Endothelial cell of umbilical vein (primary cell): ENCODE measurements at regions not wholly inside any gene's neighbourhood (a gene's known extent, or its start where the extent isn't known, plus 50 kb on each side); places are given as distances from the start of the nearest gene placed in this dataset.

Experiments
- BruUV-seq: library from RNA; stranded (reverse); fragments of 400-500 nt; replicated peaks from 2 replicates; lab custom pipeline; 2021; lab: Mats Ljungman, UMichigan
- CTCF ChIA-PET: fragments of 300-600, 350-600 bp; sonication (Branson Sonifier 250); formaldehyde crosslinking; loops from one replicate; lab custom pipeline; 2021; ENCODE audit warnings: antibody characterized with exemption, inconsistent platforms; lab: Charles Lee
- POLR2A ChIA-PET: fragments of 300-600, 350-600 bp; sonication (Branson Sonifier 250); formaldehyde crosslinking; loops from one replicate; lab custom pipeline; 2021; ENCODE audit warnings: antibody characterized with exemption, inconsistent platforms; lab: Charles Lee
- DNase-seq: peaks from one replicate; pipeline ENCODE4 v3.0.0-alpha.2; 2011; ENCODE audit warnings: low read depth, low spot score
- FAIRE-seq: peaks from 2 replicates; lab custom pipeline; 2011; peaks lifted over from hg19 to GRCh38; lab: Jason Lieb, UNC
- H2AFZ ChIP-seq: 2 replicates; pipeline ENCODE4 v1.6.0; 2012; ENCODE audit warnings: low read depth, low read length, control low read depth, inconsistent platforms
- H3K27ac ChIP-seq: 2 replicates; pipeline ENCODE4 v1.5.1; 2011; ENCODE audit warnings: low read depth, mild to moderate bottlenecking, control low read depth, low read length, moderate library complexity; ENCODE audit not compliant: insufficient read depth
- H3K27me3 ChIP-seq, 2 experiments: 2 replicates each; pipeline versions ENCODE4 v1.6.0 to v1.6.1; 2011; ENCODE audit warnings: low read length in 2 of 2, mixed read lengths in 1 of 2; ENCODE audit not compliant: control insufficient read depth in 2 of 2, insufficient read depth in 2 of 2
- H3K36me3 ChIP-seq, 2 experiments: 2 replicates in 1 of 2; 3 replicates in 1 of 2; pipeline ENCODE4 v1.5.1; 2011; ENCODE audit warnings: low read length in 2 of 2, mild to moderate bottlenecking in 1 of 2, moderate library complexity in 1 of 2; ENCODE audit not compliant: control insufficient read depth in 2 of 2, insufficient read depth in 2 of 2; ENCODE audit errors: extremely low read depth in 1 of 2
- H3K4me1 ChIP-seq: 3 replicates; pipeline ENCODE4 v1.5.1; 2011; ENCODE audit warnings: mild to moderate bottlenecking, low read length; ENCODE audit not compliant: control insufficient read depth, insufficient read depth; ENCODE audit errors: extremely low read depth
- H3K4me2 ChIP-seq: 2 replicates; pipeline ENCODE4 v1.6.1; 2011; ENCODE audit warnings: low read length, control low read depth, mixed read lengths; ENCODE audit not compliant: insufficient read depth
- H3K4me3 ChIP-seq, 3 experiments: fragments of 200-600 bp in 1 of 3; sonication (generic), shearing (Covaris generic) in 1 of 3; replicated peaks in 1 of 3; 2 replicates each; pipeline ENCODE4 v1.5.1; 2011 to 2016; ENCODE audit warnings: control low read depth in 3 of 3, low read length in 3 of 3, mild to moderate bottlenecking in 2 of 3, inconsistent platforms in 1 of 3, low read depth in 1 of 3, moderate library complexity in 1 of 3; ENCODE audit not compliant: insufficient read depth in 1 of 3
- H3K79me2 ChIP-seq: 2 replicates; pipeline ENCODE4 v1.6.0; 2012; ENCODE audit warnings: low read length, inconsistent platforms; ENCODE audit not compliant: control insufficient read depth, insufficient read depth
- H3K9ac ChIP-seq: replicated peaks from 2 replicates; pipeline ENCODE3; 2011; ENCODE audit warnings: low read length, control low read depth; ENCODE audit not compliant: insufficient read depth; ENCODE audit errors: extremely low read depth
- H3K9me1 ChIP-seq: replicated peaks from 3 replicates; pipeline ENCODE4 v1.6.0; 2011; ENCODE audit warnings: mild to moderate bottlenecking, low read length; ENCODE audit not compliant: control insufficient read depth, insufficient read depth; ENCODE audit errors: extremely low read depth
- H3K9me3 ChIP-seq: replicated peaks from 2 replicates; pipeline ENCODE4 v1.5.1; 2012; ENCODE audit warnings: low read length, inconsistent platforms; ENCODE audit not compliant: control insufficient read depth, insufficient read depth
- H4K20me1 ChIP-seq: replicated peaks from 2 replicates; pipeline ENCODE3; 2011; ENCODE audit warnings: mild to moderate bottlenecking, low read length; ENCODE audit not compliant: control insufficient read depth, insufficient read depth; ENCODE audit errors: extremely low read depth
- CTCF ChIP-seq, 2 donors: IDR thresholded peaks; 1 replicate in 1 of 2; 2 replicates in 1 of 2; pipeline ENCODE4 v1.5.1; 2011; ENCODE audit warnings: low read length in 2 of 2, mild to moderate bottlenecking in 2 of 2, moderate library complexity in 2 of 2, control low read depth in 1 of 2, inconsistent platforms in 1 of 2, low read depth in 1 of 2; ENCODE audit not compliant: insufficient read depth in 1 of 2; ENCODE audit errors: extremely low read depth in 1 of 2
- EZH2 ChIP-seq: IDR thresholded peaks from 2 replicates; pipeline ENCODE4 v1.6.1; 2012; ENCODE audit warnings: borderline replicate concordance, low read depth, mild to moderate bottlenecking, moderate library complexity, low read length, inconsistent platforms; ENCODE audit not compliant: severe bottlenecking
- FOS ChIP-seq: IDR thresholded peaks from 2 replicates; pipeline ENCODE4 v1.6.1; 2011; ENCODE audit warnings: mild to moderate bottlenecking, low read length, moderate library complexity, borderline replicate concordance; ENCODE audit not compliant: insufficient read depth
- GATA2 ChIP-seq: IDR thresholded peaks from 2 replicates; pipeline ENCODE4 v1.7.0; 2011; ENCODE audit warnings: low read depth, mild to moderate bottlenecking, moderate library complexity, mixed read lengths, low read length; ENCODE audit not compliant: insufficient read length, insufficient read depth
- JUN ChIP-seq: IDR thresholded peaks from 2 replicates; pipeline ENCODE4 v1.6.1; 2011; ENCODE audit warnings: borderline replicate concordance, low read depth; ENCODE audit not compliant: insufficient read length, insufficient read depth
- MAX ChIP-seq: IDR thresholded peaks from 2 replicates; pipeline ENCODE4 v1.6.1; 2011; ENCODE audit not compliant: insufficient read depth, insufficient read length
- MYC ChIP-seq: IDR thresholded peaks from one replicate; pipeline ENCODE4 v1.6.1; 2011; ENCODE audit warnings: mild to moderate bottlenecking, low read depth, low read length
- POLR2A ChIP-seq: IDR thresholded peaks from 2 replicates; pipeline ENCODE4 v1.6.1; 2012; ENCODE audit warnings: low read depth, mild to moderate bottlenecking, control low read depth, low read length
- POLR2AphosphoS5 ChIP-seq: IDR thresholded peaks from 2 replicates; pipeline ENCODE4 v1.6.1; 2012; ENCODE audit warnings: low read depth, mild to moderate bottlenecking, control low read depth, low read length, moderate library complexity; ENCODE audit not compliant: insufficient read depth
- dilution Hi-C: fragments of 300-500 bp; cut with MboI; formaldehyde crosslinking; loops from one replicate; pipeline ENCODE4 v1.15.0; 2019; ENCODE audit warnings: low sequenced_read_pairs; ENCODE audit not compliant: extremely low pct_ligation_motif_present
- intact Hi-C: fragments of 100-400 bp; cut with micrococcal nuclease; formaldehyde crosslinking; loops from one replicate; pipeline ENCODE4 v1.10.0; 2022

- H3K4me2 ChIP-seq: no peak overlapping the region
- no peaks in the 10 kb centered on the region for H4K20me1 ChIP-seq
- H3K9me1 ChIP-seq: no peaks in the 10 kb centered on the region
- no peaks in the 10 kb centered on the region for H3K36me3 ChIP-seq
- POLR2A ChIA-PET: no interaction called here
- intact Hi-C loops (no loop called here), dilution Hi-C loops (no loop called here)
- H3K9me3 ChIP-seq: no peaks in the 10 kb centered on the region
- H3K4me3 ChIP-seq: no peak overlapping the region
- H3K27ac ChIP-seq: no peak overlapping the region
- FAIRE-seq: no peak
- DNase-seq: no peak
- TF ChIP-seq GATA2: no peak
- no peak for TF ChIP-seq CTCF (IDR thresholded peaks at IDR 0.05; ENCODE audit: extremely low read depth in 1 of 2, insufficient read depth in 1 of 2, low read depth in 1 of 2, low read length in 2 of 2)
- TF ChIP-seq MAX: no peak
- TF ChIP-seq JUN: no peak
- no peak for TF ChIP-seq POLR2A
- no peaks in the 10 kb centered on the region for H3K4me1 ChIP-seq
- H2AFZ ChIP-seq: no peak overlapping the region
- BruUV-seq: no TSS peak
- CTCF ChIA-PET: interaction anchor here (1.0 to 1.1 kb wide), 2 partner anchors 20 to 22 kb away, joined by 3 read pairs; no protein-coding TSS in a partner anchor
- H3K9ac ChIP-seq: no peak overlapping the region
- no peaks in the 10 kb centered on the region for H3K79me2 ChIP-seq
- no peaks in the 10 kb centered on the region for H3K27me3 ChIP-seq
These were observed 185.5 kb upstream of the ZSWIM2 start for GRCh38 chr2:187034434-187034833.

GRCh38 chr2:187024739-187025138 lies 175.8 kb upstream of the ZSWIM2 start:
- Histone ChIP-seq H2AFZ (no peak overlapping the region), H3K4me1 (no peaks in the 10 kb centered on the region), H3K9ac (no peak overlapping the region), H3K9me3 (no peaks in the 10 kb centered on the region), H3K27me3 (no peaks in the 10 kb centered on the region), H3K79me2 (no peaks in the 10 kb centered on the region), H3K36me3 (no peaks in the 10 kb centered on the region), H3K4me2 (no peak overlapping the region), H3K9me1 (no peaks in the 10 kb centered on the region), H3K27ac (no peak overlapping the region), H4K20me1 (no peaks in the 10 kb centered on the region), H3K4me3 (no peak overlapping the region)
- BruUV-seq: no TSS peak
- dilution Hi-C loops: no loop called here
- TF ChIP-seq EZH2 (no peak), GATA2 (no peak), CTCF (IDR thresholded peaks at IDR 0.05; ENCODE audit: extremely low read depth in 1 of 2, insufficient read depth in 1 of 2, low read depth in 1 of 2, low read length in 2 of 2) (no peak), JUN (no peak), FOS (no peak), MAX (no peak), POLR2AphosphoS5 (no peak), MYC (no peak), POLR2A (no peak)
- ChIA-PET POLR2A (no interaction called here), CTCF (interaction anchor here (0.7 kb wide), 1 partner anchor 15 kb away, joined by 3 read pairs; no protein-coding TSS in a partner anchor)
- DNase-seq (no peak), FAIRE-seq (no peak)
- intact Hi-C loops: no loop called here
